ENCODE measurements at regions not wholly inside any gene's neighbourhood (a gene's known extent, or its start where the extent isn't known, plus 50 kb on each side); places are given as distances from the start of the nearest gene placed in this dataset.

DNA sequence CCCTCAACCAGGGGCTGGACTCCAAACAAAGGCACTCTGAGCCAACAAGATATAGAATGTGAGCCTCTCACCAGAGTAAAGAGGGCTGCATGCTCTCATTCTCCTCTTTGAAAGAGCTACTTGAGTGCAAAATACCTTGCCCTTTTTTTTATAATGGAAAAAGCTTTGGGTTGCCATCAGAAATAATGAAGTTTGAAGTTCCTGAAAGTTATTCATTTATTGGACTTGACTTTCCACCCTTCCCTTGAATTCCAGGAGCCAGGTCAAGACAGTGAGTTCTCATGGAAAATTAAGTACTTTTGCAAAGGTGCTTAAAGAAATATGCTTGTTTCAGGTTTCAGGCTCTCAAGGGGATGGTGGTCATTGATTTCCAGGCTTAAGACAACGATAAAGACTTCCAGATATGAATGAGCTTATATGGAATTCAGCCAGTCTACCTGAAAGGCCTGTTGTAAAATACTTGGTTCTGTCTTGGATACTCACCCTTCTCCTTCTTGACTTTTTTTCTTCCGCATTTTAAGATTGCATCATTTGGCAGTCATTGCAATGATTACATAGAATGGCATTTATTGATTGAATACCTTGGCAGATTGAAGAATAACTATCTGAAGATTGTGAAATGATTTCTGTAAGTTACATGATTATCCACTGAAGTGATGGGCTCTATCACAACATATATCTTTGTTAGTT is 696.4 kb downstream of the INHBA start:
- no peak for DNase-seq (ENCODE audit: low read depth in 2 of 2)

DNA sequence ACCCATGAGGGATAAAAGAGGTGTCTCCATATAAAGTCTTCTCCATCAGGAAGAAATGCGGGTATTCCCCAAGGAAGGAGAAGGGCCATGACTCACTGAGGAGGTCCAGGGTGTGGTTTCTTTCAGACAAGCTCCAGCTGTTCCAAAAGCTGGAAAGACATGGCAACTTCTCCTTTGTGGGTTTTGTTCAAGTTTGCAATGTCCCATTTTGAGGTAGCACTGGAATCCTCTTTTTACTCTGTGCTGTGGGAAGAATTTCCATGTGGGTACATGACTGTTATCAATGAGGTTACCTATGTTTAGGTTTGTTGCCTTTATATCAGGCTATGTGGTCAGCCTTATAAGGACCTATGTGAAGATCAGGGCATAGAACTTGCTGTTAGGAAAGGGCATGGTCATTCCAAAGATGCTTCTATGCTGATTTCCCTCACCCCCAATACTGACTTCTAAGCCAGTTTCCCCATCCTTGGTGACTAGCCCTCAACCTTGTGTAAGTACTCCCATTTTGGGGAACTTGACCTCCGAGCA is 697.5 kb downstream of the INHBA start:
- peak in 1 of 2 donors; percentile 29 for DNase-seq (ENCODE audit: low read depth in 2 of 2)

DNA sequence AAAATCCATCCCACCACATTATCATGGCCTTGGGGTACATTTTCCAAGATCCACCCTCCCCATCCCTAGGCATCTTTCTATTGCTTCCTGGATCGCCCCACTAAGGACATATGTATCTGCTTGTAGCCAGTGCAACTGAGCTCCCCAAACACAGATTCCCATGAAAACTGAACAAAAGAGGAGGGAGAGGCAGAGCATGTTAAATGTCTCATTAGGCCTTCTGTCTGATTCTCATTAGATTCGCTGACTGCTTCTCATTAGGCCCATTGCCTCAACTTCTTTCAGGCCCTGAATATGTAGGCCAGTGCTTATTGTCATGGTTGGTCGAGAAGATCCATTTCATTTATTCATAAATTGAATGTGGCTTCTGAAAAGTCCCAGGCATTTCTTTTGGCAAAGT is 698.9 kb downstream of the INHBA start:
- DNase-seq (ENCODE audit: low read depth in 2 of 2) = no peak

DNA sequence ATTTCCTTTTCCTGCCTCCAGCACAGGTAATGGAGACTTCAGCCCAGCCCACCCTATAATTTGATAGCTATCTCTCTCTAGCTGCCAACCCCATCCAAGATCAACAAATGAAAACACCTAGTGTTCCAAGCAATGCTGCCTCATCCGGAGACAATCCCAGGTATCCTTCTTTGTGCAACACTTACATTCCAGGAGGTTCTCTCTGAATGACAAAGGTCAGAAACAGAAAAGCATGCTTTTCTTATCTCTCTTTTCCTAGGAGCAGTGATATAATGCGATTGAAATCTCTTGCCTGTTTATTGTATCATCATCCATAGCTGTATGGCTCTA is 699.3 kb downstream of the INHBA start:
- no peak for DNase-seq (ENCODE audit: low read depth in 2 of 2)

DNA sequence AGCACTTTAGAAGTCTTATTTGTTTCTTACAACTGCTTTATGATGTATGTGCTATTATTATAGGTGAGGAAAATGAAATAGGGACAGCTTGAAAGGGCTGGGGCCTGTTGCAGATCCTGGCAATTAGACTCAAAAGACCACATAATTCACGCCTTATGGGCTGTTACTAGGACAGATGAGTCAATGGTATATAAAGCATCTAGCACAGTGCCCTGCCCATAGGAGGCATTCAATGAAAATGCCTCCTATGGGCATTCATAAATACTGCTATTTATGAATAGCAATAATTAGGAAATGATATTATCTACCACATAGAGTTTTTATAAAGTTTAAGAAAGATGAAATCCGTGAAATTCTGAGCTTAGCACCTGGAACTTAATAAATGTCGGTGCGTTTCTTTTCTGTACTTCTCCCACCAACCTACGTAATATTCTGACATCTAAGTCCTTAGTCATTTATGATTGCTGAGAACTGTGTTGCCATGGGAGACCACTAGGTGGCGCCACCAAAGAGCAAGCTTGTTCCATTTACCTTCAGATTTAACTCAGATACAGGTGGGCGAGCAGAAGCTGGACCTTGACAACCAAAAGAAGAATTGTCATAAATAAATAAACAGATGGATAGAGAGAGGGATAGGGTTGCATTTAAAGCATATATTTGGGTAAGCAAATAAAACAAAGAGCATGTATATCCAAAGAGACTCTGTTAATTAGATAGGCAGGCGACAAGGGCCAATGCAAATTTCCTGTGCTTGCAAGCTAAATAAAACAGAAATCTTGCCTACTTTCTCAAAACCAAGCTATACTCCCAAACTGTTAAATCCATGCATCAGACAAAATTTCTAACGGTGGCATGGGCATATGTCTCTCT is 699.9 kb downstream of the INHBA start:
- peak; percentile 33 to 77 for DNase-seq (ENCODE audit: low read depth in 2 of 2)

DNA sequence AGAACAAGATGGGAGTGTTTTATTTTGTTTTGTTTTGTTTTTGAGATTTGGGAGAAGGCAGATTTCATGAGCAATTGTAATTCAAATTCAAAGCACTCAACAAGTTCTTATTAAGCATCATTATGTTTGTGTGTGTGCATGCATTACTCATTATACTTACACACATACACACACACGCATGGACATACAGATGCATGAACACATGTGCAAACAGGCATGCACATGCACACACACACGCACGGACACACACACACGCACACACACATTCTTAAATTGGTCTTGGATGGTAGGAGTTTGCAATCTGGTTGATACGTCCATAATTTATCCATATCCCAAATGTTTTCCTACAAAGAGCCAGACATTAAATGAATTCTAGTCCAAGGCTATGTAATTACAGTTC is 702.8 kb downstream of the INHBA start:
- DNase-seq (ENCODE audit: low read depth in 2 of 2) = no peak

DNA sequence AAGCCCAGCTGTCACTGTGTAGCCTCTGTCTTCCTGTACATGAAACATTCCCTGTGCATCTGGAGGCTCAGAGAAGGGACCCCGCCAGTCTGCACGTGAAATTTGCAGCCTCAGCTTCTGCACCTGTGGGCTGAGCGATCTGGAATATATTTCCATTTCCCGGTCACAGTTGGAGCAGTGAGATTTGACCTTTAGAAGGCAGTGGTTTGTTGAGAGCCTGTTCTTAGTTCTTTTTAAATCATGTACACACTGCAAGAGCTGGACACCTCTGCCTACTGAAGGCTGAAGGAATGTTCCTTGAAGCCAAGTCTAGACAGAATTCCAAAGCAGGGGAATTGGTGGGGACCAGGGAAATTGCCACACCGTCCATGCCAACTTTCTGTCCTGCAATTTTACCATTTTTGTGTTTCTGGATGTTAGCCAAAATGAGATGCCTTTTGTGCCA is 706.6 kb downstream of the INHBA start:
- no peak for DNase-seq (ENCODE audit: low read depth in 2 of 2)

DNA sequence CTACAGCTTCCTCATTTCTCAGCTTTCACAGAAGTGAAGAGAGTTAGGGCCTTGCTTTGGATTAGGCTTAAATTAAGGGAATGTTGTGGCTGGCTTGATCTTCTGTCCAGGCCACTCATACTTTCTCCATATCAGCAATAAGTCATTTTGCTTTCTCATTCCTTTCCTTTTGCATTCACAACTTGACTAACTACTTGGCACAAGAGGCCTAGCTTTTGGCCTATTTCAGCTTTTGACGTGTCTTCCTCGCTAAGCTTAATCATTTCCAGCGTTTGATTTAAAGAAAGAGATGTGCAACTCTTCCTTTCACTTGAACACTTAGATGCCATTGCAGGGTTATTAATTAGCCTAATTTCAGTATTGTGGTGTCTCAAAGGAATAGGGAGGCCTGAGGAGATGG is 712.0 kb downstream of the INHBA start:
- no peak for DNase-seq (ENCODE audit: low read depth in 2 of 2)

DNA sequence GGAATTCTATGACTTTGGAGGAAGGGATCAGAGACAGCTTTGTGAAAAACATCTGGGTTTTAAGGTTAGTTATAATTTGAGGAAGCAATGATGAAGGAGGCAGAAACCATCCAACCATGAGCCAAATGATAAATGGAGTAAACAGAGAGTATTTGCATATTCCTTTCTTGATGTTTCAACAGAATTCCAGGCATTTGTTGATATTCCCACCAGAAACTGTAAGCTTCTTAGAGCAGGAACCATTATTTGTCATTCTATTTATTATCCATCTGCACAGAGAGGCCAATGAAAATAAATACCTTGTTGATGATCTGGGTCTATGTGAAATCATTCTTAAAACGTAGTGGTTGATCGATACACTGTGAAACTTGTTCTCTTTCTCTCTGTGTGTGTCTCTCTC is 715.3 kb downstream of the INHBA start:
- DNase-seq (ENCODE audit: low read depth in 2 of 2) = no peak

DNA sequence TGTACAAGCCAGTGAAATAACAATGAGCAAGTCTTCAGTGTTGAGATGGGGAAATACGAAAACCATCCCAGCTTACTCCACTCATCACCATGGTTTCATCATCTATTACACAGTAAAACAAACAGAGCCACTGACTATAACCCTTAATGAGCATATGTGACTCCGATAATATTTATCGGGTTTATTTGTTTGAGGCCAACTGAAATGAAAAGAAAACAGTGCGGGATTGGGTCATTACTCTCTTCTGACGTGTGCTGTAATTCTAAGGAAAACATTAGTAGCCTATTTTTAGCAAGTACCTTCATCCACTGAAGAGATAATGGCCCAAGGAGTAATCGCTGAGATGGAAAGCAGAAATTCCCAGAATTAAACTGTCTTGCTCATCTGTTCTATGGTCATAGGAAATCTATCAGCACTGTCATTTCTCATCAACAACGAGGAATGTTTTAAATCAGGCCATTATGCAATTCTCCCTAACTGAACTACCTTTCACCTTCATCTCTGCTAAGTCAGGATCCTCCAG is 716.5 kb downstream of the INHBA start:
- DNase-seq (ENCODE audit: low read depth in 2 of 2) = no peak

DNA sequence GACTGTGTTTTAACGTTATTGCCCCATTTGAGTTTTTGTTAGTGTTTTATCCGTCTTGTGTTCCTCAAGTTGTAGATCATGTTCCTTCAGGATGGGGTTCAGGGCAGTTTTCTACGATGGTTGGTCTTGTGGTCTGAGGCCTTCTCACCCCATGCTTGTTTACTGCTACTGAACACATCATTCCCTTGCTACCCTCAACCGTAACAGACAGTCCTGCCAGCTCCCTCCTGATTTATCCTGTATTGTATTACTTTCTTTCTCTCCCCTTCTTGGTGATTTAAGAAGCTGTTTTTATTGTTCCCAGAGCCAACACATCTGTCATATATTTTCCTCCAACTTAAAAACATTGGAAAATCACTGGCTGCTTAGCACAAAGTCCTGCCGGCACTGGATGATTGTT is 719.8 kb downstream of the INHBA start:
- DNase-seq (ENCODE audit: low read depth in 2 of 2) = no peak

DNA sequence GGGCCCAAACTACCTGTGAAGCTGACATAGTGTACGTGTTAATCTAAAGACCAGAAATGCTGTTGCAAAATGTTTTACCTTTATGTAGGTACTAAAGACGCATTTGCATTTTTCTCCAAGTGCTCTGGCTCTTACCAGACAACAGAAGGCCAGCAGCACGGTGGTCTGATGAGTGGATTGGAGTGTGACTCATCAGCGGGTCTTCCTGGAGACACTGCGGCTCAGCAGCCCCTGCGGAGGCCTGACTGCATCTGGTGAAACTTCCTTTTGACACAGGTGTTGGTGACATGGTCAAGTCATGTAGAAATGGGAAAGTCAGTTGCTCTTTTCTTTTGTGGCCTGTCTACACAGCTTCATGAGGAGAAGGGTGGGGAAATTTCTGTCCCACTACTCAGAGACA is 723.6 kb downstream of the INHBA start:
- no peak for DNase-seq (ENCODE audit: low read depth in 2 of 2)

DNA sequence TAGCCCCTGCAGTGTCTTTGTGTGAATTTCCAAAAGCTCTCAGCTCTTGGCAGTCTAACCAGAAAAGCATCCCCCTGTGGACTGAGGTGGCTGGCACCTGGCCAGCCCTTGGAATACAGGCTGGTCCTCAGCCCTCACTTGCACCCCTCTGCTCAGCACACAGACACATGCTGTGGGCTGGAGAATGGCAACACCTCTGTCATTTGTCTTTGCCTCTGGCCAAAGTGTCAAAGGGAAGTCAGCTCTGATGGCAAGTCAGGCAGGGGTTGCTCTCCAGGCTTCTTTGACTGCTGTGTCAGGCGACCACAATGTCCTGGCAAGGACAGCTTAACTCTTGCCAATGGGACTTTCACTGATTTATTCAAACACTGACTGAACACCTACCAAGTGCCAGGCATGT is 724.8 kb downstream of the INHBA start:
- no peak for DNase-seq (ENCODE audit: low read depth in 2 of 2)

DNA sequence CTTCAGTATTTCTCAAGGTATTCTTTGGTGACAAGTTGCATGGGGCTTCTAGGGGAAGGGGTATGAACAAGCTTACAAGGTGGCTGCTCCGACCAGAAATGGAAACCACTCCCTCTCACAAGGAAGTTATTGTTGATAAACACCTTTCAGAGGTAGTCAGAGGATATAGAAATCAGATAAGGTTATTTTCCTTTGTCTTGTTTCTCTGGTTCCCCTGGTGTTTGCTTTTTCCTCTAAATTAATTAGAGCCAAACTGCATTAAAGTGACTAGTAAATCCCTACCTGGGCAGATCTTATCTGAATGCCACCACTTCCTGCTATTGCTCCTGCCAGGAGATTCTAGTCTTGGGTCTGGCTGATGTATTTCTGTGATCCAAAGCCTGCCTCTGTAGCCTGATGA is 725.4 kb downstream of the INHBA start:
- no peak for DNase-seq (ENCODE audit: low read depth in 2 of 2)

DNA sequence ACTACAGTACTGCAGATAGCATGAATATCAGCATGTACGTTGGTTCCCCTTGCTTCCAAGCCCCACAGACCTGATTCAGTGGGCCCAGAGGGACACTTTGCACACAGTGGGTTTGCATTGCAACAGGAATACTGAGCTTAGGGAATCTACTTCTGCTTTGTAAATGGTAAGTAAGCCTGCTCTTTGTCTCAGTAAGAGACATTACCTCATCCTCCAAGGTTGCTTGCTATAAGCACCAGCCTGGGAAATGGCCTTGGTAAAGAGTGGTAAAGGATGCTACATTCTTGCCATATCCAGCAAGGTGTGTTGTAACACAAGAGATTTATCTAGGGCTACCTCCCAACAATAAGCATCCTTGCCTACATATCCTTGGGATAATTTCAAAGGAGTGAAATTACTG is 730.5 kb downstream of the INHBA start:
- no peak for DNase-seq (ENCODE audit: low read depth in 2 of 2)

DNA sequence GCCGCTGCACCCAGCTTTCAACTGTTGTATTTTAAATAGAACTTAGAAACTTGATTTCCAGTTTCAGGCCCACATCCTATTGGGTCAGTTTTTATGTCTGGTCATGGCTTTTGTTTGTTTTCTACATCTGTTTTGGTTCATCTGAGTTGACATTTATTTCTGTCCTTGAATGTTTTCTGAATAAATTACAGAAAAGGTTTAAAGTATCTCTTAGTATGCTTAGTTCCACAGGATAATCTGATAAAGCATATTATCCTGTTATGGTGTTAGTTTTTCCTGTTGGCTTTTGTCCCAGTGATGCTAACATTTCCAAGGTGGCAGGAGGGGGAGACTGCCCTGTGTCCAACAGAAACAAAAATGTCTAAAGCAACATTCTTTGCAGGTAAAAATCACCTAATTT is 733.2 kb downstream of the INHBA start:
- peak; percentile 12 to 53 for DNase-seq (ENCODE audit: low read depth in 2 of 2)

DNA sequence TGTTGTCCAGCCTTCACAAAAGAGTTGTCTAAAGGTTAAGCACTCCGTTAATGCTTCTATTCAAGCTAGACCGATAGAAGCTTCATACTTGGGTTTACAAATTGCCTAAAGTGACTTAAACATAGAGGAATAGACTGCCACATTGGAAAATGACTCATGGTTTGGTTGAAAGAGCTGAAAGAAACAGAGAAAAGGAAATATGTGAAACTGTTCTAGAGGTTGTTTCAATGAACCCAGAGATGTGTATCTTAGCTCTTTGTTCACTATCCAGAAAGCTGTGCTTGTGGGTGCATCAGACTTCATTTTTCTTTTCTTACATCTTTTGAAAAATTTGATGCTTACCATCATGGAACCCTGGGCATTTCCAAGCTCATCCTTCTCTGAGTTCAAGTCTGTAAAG is 736.2 kb downstream of the INHBA start:
- no peak for DNase-seq (ENCODE audit: low read depth in 2 of 2)

DNA sequence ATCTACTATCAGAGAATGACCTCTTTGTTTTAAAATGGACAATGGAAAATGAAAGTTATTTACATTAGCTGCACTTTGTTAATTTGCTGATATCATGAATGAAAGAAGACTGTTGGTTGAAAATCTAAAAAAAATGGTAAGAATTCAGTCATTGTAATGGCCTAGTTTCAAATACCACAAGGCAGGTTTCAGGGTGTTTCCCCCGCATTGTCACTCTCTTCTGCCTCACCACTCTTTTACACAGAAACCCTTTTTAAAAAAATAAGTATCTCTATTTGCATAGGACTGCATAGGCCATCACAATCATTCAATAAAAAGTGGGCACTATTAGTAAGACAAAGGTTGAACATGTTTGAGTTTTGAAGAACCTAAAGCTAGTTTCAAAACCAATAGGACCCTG is 737.1 kb downstream of the INHBA start:
- DNase-seq (ENCODE audit: low read depth in 2 of 2) = no peak

DNA sequence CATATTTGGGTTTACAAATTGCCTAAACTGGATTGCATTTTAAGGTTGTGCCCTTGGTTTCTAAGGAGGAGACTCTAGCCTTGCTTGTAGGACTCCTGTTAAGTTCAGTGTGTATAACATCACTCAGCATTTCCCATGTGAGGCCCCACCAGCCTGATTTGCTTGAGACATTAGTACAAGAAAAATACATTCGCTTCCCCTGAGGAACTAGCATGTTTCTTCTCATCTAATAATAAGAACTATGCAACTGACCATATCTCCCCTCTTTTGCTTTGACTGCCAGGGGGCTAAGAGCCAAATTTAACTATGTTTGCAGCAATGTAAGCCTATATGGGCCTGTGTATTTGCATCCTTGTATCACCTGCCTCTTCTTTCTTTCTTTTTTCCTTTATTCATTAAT is 737.9 kb downstream of the INHBA start:
- no peak for DNase-seq (ENCODE audit: low read depth in 2 of 2)

DNA sequence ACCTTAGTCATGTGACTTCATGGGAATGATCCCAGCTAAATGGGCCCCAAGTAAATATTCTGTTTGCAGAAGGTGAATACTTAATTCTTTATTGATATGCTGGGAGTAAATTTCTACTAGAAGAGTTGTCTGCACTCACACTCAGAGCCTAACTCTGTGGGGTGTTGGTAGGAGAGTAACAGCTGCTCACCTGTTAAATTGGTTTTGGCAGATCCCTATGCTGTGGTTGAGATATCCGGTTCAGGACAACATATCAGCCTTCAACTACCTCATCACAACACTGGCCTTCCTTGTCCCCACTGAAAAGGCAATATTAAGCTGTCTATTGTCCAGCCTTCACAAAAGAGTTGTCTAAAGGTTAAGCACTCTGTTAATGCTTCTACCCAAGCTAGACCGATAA is 738.3 kb downstream of the INHBA start:
- DNase-seq (ENCODE audit: low read depth in 2 of 2) = no peak

DNA sequence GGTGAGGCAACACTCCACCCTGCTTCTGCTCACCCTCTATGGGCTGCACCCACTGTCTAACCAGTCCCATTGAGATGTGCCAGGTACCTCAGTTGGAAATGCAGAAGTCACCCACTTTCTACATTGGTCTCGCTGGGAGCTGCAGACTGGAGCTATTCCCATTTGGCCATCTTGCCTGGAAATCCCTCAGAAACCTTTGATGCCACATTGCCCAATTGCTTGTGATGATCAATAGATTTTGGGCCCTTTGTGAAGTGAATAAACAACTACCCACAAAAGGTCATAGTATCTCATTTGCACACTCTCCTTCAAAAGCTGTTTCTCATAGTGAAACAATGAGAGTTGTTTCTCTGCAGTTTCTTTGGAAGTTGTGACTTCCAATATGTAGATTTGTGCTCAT is 742.9 kb downstream of the INHBA start:
- DNase-seq (ENCODE audit: low read depth in 2 of 2) = no peak

DNA sequence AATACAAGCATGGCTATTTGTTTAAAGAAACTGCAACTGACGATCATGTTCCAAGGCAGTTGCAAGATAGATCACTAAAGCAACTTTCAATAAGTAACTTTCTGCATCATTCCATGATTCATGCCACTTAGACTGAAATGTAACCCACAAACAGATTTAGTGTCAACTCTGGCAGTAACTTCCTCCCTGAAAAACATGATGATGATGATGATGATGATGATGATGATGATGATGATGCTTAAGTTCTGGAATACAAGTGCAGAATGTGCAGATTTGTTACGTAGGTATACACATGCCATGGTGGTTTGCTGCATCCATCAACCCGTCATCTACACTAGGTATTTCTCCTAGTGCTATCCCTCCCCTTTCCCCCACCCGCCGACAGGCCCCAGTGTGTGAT is 754.7 kb downstream of the INHBA start:
- no peak for DNase-seq (ENCODE audit: low read depth in 2 of 2)

DNA sequence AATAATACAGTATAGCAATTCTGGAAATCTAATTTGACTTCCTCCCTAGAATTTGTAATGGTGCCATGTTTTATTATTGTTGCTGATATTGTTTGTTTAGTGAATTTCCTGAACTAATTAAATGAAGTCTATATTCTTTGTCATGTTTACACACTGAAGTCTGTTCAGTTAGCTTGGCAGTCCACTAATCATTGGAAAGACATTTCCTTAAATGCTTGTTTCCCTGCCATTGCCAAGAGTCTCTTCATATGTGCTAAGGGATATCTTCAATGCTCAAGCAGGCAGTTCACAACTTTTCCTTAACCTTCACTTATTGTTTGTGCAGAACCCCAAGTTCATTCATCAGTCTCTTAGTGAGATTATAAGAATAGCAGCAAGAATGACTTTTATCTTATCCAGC is 755.3 kb downstream of the INHBA start:
- DNase-seq (ENCODE audit: low read depth in 2 of 2) = no peak

Measured in dermis microvascular lymphatic vessel endothelial cell (primary cell).